Activated CD4-positive, alpha-beta T cell treated with anti-CD3 and anti-CD28 coated beads, Interleukin-2, amount 10 ng/mL, durations not matched to agents 24 days and 14 days (primary cell): ENCODE measurements at regions not wholly inside any gene's neighbourhood (a gene's known extent, or its start where the extent isn't known, plus 50 kb on each side); places are given as distances from the start of the nearest gene placed in this dataset.
"Not testable (repeated sequence)": the region's sequence is repeated elsewhere in the genome, so short reads cannot be mapped to it uniquely, and the experiment has no call there.

Experiments used
- DNase-seq: peaks from one replicate; pipeline ENCODE4 v3.0.0; 2022
- H3K27ac Mint-ChIP-seq: one replicate; pipeline ENCODE4 v1.8.0; 2022; ENCODE audit warnings: mild to moderate bottlenecking, mixed read lengths
- H3K27me3 Mint-ChIP-seq: one replicate; pipeline ENCODE4 v1.8.0; 2022; ENCODE audit warnings: mixed read lengths
- H3K36me3 Mint-ChIP-seq: one replicate; pipeline ENCODE4 v1.8.0; 2022; ENCODE audit warnings: low read depth, mild to moderate bottlenecking, mixed read lengths
- H3K4me1 Mint-ChIP-seq: one replicate; pipeline ENCODE4 v1.8.0; 2021; ENCODE audit warnings: mixed read lengths
- H3K4me3 Mint-ChIP-seq: one replicate; pipeline ENCODE4 v1.8.0; 2022; ENCODE audit warnings: mild to moderate bottlenecking, moderate library complexity, mixed read lengths
- H3K9me3 Mint-ChIP-seq: one replicate; pipeline ENCODE4 v1.8.0; 2021; ENCODE audit warnings: mixed read lengths
- intact Hi-C: fragments of 100-400 bp; cut with micrococcal nuclease; formaldehyde crosslinking; loops from one replicate; pipeline ENCODE4 v1.15.1; 2023

GRCh38 chr6:19608546-19608945 is 228.6 kb upstream of the ID4 start:
- H3K4me1 Mint-ChIP-seq, result no peaks in the 10 kb centered on the region
- peaks cover 17% of the 10 kb centered on the region for H3K9me3 Mint-ChIP-seq
- H3K4me3 Mint-ChIP-seq, result no peak overlapping the region
- DNase-seq, result no peak
- intact Hi-C loops, result no loop called here
- H3K27ac Mint-ChIP-seq, result no peak overlapping the region
- no peaks in the 10 kb centered on the region for H3K36me3 Mint-ChIP-seq
- H3K27me3 Mint-ChIP-seq, result no peaks in the 10 kb centered on the region

DNA sequence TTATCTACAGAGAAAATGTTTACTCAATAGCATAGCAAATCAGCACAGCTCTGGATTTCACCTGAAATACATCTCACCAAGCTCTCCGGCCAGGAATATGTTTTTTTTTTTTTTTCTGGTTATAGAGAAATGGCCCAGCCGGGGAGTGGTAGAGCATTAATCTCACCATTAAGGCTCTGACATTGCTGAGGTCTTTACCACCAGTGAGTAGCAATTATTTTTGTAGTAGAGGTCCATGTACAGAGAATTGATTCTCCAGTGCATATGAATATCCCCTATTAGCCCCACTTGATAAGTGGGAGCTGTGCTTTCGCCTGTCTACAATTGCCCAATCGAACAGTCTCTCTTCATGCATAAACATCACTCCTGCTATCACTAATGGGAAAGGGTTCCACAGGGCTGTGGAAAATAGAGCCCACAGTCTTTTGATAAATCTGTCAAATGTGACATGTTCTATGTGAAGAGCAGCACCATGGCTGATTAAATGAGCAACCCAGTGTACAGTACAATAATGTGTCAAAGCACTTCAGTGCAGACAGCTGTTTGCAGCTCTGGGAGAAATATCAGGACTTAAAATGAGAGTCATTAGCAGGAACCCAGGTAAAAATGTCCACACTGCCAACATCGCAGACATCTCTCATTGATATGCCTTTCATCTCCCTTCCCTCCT is 227.1 kb upstream of the ID4 start:
- peaks cover 14% of the 10 kb centered on the region for H3K9me3 Mint-ChIP-seq
- H3K4me3 Mint-ChIP-seq, result no peak overlapping the region
- DNase-seq, result no peak
- H3K4me1 Mint-ChIP-seq, result no peaks in the 10 kb centered on the region
- H3K36me3 Mint-ChIP-seq, result no peaks in the 10 kb centered on the region
- intact Hi-C loops, result no loop called here
- H3K27me3 Mint-ChIP-seq, result no peaks in the 10 kb centered on the region
- no peak overlapping the region for H3K27ac Mint-ChIP-seq

- peaks cover 18% of the 10 kb centered on the region for H3K9me3 Mint-ChIP-seq
- H3K27ac Mint-ChIP-seq, DNase-seq, intact Hi-C loops, H3K36me3 Mint-ChIP-seq, H3K4me1 Mint-ChIP-seq, H3K4me3 Mint-ChIP-seq, H3K27me3 Mint-ChIP-seq: not testable (repeated sequence)
These were observed 224.3 kb upstream of the ID4 start for GRCh38 chr6:19612672-19613466.

GRCh38 chr6:19613678-19614077 is 223.5 kb upstream of the ID4 start:
- Mint-ChIP-seq H3K4me1 (no peaks in the 10 kb centered on the region), H3K27ac (no peak overlapping the region)
- intact Hi-C loops, result no loop called here

DNA sequence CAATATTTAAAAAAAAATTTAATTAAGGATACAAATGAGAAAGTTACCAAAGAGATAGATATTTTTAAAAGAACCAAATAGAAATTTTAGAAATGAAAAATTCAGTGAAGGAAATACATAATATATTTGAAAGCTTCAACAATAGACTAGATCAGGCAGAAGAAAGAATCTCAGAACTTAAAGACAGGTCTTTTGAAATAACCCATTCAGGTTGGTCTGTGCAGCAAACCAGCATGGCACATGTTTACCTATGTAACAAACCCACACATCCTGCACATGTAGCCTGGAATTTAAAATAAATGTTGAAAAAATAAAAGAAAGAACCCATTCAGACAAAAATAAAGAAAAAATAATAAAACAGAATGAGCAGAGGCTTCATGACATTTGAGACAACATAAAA is 221.1 kb upstream of the ID4 start:
- no peak overlapping the region for H3K4me3 Mint-ChIP-seq
- H3K9me3 Mint-ChIP-seq, result peaks cover 21% of the 10 kb centered on the region
- H3K4me1 Mint-ChIP-seq, result no peaks in the 10 kb centered on the region

More at GRCh38 chr6:19613678-19614077, 223.5 kb upstream of the ID4 start:
- Mint-ChIP-seq H3K9me3 (peaks cover 23% of the 10 kb centered on the region), H3K36me3 (no peaks in the 10 kb centered on the region), H3K27me3 (no peaks in the 10 kb centered on the region), H3K4me3 (no peak overlapping the region)
- DNase-seq, result no peak

DNA sequence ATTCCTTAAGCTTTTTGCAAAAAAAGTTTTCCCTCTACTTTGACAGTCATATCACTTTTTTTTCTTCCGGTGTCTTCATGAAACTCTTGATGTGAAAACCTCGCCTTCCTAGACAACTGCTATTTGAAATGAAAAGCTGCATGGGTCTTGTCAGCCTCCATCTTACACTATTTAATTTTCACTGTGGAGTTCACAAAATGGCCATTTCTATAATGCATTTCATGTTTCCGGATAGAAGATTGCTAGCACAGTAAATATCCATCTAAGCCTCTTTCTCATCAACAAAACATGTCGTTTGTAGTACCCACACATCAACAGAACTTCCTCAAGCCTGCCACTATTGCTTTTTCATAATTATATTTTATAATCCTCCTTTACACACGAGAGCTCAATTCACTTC is 204.9 kb upstream of the ID4 start:
- Mint-ChIP-seq H3K27ac (no peak overlapping the region), H3K9me3 (no peaks in the 10 kb centered on the region), H3K4me1 (no peaks in the 10 kb centered on the region), H3K27me3 (no peaks in the 10 kb centered on the region), H3K4me3 (no peak overlapping the region), H3K36me3 (no peaks in the 10 kb centered on the region)
- DNase-seq, result no peak
- intact Hi-C loops, result no loop called here

More for the DNA sequence above, 221.1 kb upstream of the ID4 start:
- no peak overlapping the region for H3K27ac Mint-ChIP-seq
- no peak for DNase-seq
- intact Hi-C loops, result no loop called here
- no peaks in the 10 kb centered on the region for H3K27me3 Mint-ChIP-seq
- no peaks in the 10 kb centered on the region for H3K36me3 Mint-ChIP-seq

DNA sequence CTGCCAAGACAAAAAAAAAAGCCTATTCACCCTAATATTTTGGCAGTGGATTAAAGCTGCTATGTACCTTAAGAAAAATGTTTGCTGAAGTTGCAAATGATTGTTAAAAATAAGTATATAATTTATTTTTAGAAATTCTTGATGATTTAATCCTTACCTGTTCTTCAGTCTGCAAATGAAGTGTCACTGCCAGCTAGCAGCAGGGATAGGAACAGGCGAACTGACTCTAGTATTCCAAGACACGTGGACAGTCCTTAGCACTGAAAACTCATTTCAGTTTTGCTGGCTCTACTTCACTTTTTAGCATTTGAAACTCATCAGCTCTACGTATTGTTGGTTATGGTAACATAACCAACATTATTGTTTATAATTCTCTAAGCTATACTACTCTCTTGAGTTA is 204.4 kb upstream of the ID4 start:
- no peaks in the 10 kb centered on the region for H3K36me3 Mint-ChIP-seq
- no peaks in the 10 kb centered on the region for H3K27me3 Mint-ChIP-seq
- intact Hi-C loops, result no loop called here
- H3K4me3 Mint-ChIP-seq, result no peak overlapping the region
- no peaks in the 10 kb centered on the region for H3K9me3 Mint-ChIP-seq
- H3K27ac Mint-ChIP-seq, result no peak overlapping the region
- no peak for DNase-seq
- H3K4me1 Mint-ChIP-seq, result no peaks in the 10 kb centered on the region

DNA sequence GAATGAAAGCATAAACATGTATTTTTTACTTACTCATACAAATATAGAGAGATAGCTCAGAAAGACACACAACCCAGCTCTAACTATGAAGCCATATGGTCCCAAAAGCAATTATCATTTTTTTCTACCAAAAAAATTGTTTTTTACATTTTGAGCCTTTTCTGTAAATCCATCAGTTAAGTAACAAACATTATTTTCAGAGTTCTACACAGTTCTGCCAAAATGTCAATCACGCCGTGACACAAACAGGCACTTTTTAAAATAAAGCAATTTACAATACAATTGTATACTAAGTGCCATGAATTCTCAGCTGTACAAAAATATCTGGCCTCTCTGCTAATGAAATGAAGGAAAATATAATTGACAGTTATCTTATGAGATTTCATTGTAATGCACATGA is 201.4 kb upstream of the ID4 start:
- no peak overlapping the region for H3K4me3 Mint-ChIP-seq
- intact Hi-C loops, result no loop called here
- no peaks in the 10 kb centered on the region for H3K36me3 Mint-ChIP-seq
- no peaks in the 10 kb centered on the region for H3K4me1 Mint-ChIP-seq
- no peak overlapping the region for H3K27ac Mint-ChIP-seq
- H3K9me3 Mint-ChIP-seq, result no peaks in the 10 kb centered on the region
- no peak for DNase-seq
- no peaks in the 10 kb centered on the region for H3K27me3 Mint-ChIP-seq

DNA sequence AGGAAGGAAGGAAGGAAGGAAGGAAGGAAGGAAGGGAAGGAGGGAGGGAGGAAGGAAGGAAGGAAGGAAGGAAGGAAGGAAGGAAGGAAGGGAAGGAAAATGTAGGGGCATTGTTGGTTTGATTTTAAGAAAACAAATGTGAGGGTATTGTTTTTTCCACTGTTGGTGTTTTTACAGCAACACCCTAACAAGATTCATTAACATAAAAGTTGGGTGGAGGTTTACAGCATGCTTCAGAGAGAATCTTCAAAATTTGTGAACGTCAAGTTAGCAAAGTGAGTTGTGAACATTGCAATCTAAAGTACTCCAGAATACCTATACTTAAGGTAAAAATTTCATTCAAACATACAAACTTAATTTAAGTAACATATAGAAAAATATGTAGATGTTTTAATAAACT is 200.2 kb upstream of the ID4 start:
- no peaks in the 10 kb centered on the region for H3K36me3 Mint-ChIP-seq
- no peaks in the 10 kb centered on the region for H3K9me3 Mint-ChIP-seq
- no peak overlapping the region for H3K27ac Mint-ChIP-seq
- intact Hi-C loops, result no loop called here
- H3K4me3 Mint-ChIP-seq, result no peak overlapping the region
- no peak for DNase-seq
- no peaks in the 10 kb centered on the region for H3K4me1 Mint-ChIP-seq
- H3K27me3 Mint-ChIP-seq, result no peaks in the 10 kb centered on the region

- H3K36me3 Mint-ChIP-seq, result no peaks in the 10 kb centered on the region
- peaks cover 1% of the 10 kb centered on the region for H3K9me3 Mint-ChIP-seq
- no peak for DNase-seq
- intact Hi-C loops, result no loop called here
- no peaks in the 10 kb centered on the region for H3K4me1 Mint-ChIP-seq
- no peak overlapping the region for H3K4me3 Mint-ChIP-seq
- H3K27ac Mint-ChIP-seq, result no peak overlapping the region
- no peaks in the 10 kb centered on the region for H3K27me3 Mint-ChIP-seq
These were observed 198.2 kb upstream of the ID4 start for GRCh38 chr6:19638931-19639330.

DNA sequence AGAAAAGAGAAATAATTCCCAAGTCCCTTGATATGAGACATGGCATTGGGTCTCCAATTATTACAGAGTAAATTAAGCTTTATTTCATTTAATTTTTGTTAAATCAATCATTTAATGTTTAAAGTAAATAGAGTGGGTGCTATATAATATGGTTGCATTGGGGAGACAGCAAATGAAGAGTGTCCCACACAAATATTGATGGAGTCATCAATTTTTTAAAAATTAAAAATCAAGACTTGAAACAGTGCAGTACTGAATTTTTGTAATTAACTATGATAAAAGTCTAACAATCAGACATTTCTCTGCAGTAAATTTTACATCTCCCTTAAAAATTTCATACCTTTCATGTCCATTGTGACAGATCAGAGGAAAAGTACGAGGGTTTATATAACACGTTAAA is 193.9 kb upstream of the ID4 start:
- Mint-ChIP-seq H3K9me3 (peaks cover 9% of the 10 kb centered on the region), H3K4me3 (no peak overlapping the region), H3K27ac (no peak overlapping the region), H3K27me3 (no peaks in the 10 kb centered on the region), H3K36me3 (no peaks in the 10 kb centered on the region), H3K4me1 (no peaks in the 10 kb centered on the region)
- intact Hi-C loops, result no loop called here
- DNase-seq, result no peak

- intact Hi-C loops, result no loop called here
- no peak overlapping the region for H3K4me3 Mint-ChIP-seq
- no peak for DNase-seq
- no peaks in the 10 kb centered on the region for H3K27me3 Mint-ChIP-seq
- H3K36me3 Mint-ChIP-seq, result no peaks in the 10 kb centered on the region
- H3K4me1 Mint-ChIP-seq, result no peaks in the 10 kb centered on the region
- H3K27ac Mint-ChIP-seq, result no peak overlapping the region
- peaks cover 9% of the 10 kb centered on the region for H3K9me3 Mint-ChIP-seq
These were observed 193.5 kb upstream of the ID4 start for GRCh38 chr6:19643713-19644112.

- DNase-seq, result no peak
- no peak overlapping the region for H3K4me3 Mint-ChIP-seq
- no peak overlapping the region for H3K27ac Mint-ChIP-seq
- H3K4me1 Mint-ChIP-seq, result no peaks in the 10 kb centered on the region
- H3K27me3 Mint-ChIP-seq, result no peaks in the 10 kb centered on the region
- intact Hi-C loops, result no loop called here
- H3K9me3 Mint-ChIP-seq, result no peaks in the 10 kb centered on the region
- H3K36me3 Mint-ChIP-seq, result no peaks in the 10 kb centered on the region
These were observed 181.4 kb upstream of the ID4 start for GRCh38 chr6:19655744-19656143.

- intact Hi-C loops, result no loop called here
- no peaks in the 10 kb centered on the region for H3K4me1 Mint-ChIP-seq
- no peaks in the 10 kb centered on the region for H3K27me3 Mint-ChIP-seq
- DNase-seq, result no peak
- H3K27ac Mint-ChIP-seq, result no peak overlapping the region
- H3K36me3 Mint-ChIP-seq, result no peaks in the 10 kb centered on the region
- no peaks in the 10 kb centered on the region for H3K9me3 Mint-ChIP-seq
- H3K4me3 Mint-ChIP-seq, result no peak overlapping the region
These were observed 176.9 kb upstream of the ID4 start for GRCh38 chr6:19660123-19660910.
